ENCODE measurements at regions not wholly inside any gene's neighbourhood (a gene's known extent, or its start where the extent isn't known, plus 50 kb on each side); places are given as distances from the start of the nearest gene placed in this dataset.
"Not testable (repeated sequence)": the region's sequence is repeated elsewhere in the genome, so short reads cannot be mapped to it uniquely, and the experiment has no call there.

DNA sequence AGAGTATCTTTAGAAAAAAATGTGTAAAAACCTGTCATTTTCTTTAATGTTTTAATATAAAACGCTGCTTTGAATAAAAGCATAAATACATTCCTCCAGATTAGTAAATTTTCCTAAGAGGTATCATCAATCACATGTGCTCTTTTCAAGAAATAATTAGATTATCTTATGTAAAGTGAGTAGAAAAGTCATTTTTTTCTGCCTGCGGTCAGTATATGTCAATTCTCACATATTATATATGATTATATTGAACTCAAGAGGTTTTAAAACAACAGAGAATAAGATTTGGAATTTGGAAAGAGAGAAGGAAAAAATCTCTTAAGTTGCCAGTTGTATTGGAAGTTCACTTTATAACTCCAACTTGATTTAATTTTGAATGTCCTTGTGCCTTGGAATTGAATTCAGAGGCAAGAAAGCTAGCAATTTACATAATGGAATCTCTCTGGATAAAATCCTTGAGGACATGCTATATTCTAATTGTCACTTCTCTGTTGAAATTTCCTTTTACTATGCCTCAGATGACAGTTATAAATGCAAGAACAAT, 740.1 kb upstream of the SPRY2 start:
- no peak overlapping the region for H3K4me3 ChIP-seq (ENCODE audit: low read depth, low read length)
- TF ChIP-seq, protein P1, sequence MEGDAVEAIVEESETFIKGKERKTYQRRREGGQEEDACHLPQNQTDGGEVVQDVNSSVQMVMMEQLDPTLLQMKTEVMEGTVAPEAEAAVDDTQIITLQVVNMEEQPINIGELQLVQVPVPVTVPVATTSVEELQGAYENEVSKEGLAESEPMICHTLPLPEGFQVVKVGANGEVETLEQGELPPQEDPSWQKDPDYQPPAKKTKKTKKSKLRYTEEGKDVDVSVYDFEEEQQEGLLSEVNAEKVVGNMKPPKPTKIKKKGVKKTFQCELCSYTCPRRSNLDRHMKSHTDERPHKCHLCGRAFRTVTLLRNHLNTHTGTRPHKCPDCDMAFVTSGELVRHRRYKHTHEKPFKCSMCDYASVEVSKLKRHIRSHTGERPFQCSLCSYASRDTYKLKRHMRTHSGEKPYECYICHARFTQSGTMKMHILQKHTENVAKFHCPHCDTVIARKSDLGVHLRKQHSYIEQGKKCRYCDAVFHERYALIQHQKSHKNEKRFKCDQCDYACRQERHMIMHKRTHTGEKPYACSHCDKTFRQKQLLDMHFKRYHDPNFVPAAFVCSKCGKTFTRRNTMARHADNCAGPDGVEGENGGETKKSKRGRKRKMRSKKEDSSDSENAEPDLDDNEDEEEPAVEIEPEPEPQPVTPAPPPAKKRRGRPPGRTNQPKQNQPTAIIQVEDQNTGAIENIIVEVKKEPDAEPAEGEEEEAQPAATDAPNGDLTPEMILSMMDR (IDR thresholded peaks at IDR 0.05; ENCODE audit: low read depth, low read length), result no peak

DNA sequence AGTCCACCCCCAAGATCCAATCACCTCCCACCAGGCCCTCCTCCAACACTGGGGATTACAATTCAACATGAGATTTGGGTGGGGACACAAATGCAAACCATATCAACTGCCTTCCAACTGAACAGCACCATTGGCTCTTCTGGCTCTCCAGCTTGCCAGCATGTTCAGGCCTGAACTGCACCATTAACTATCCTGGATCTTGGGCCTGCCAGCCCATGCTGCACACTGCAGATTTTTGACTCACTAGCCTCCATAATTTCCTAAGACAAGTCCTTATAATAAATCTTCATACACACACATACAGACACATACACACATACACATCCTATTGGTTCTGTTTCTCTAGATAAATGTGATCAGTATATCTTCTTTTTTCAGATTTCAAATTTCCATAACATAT, 737.1 kb upstream of the SPRY2 start:
- TF ChIP-seq, protein P1 (IDR thresholded peaks at IDR 0.05; ENCODE audit: low read depth, low read length), result no peak
- H3K4me3 ChIP-seq (ENCODE audit: low read depth, low read length), result no peak overlapping the region

DNA sequence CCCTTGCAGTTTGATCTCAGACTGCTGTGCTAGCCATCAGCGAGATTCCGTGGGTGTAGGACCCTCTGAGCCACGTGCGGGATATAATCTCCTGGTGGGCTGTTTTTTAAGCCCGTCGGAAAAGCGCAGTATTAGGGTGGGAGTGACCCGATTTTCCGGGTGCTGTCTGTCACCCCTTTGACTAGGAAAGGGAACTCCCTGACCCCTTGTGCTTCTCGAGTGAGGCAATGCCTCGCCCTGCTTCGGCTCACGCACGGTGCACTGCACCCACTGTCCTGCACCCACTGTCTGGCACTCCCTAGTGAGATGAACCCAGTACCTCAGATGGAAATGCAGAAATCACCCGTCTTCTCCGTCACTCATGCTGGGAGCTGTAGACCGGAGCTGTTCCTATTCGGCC, 728.9 kb upstream of the SPRY2 start:
- H3K4me3 ChIP-seq (ENCODE audit: low read depth, low read length), result not testable (repeated sequence)

DNA sequence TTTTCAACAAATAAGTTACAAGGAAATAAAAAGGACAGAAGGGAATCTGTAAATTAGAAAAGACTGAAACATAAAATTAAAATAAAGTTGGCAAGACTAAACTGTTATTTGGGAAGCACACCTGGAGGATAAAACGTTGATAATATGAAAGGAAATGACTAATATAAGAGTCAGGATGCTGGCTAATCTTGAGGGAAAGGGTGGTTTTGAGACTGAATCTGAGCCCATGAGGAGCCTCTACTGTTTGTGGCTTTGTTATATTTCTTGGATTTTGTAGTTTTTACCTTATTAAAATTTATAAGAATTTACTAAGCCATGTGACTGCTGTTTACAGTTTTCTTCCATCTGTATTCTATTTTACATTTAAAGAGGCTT, 718.0 kb upstream of the SPRY2 start:
- no peak overlapping the region for H3K4me3 ChIP-seq (ENCODE audit: low read depth, low read length)
- TF ChIP-seq, protein P1 (IDR thresholded peaks at IDR 0.05; ENCODE audit: low read depth, low read length), result no peak

DNA sequence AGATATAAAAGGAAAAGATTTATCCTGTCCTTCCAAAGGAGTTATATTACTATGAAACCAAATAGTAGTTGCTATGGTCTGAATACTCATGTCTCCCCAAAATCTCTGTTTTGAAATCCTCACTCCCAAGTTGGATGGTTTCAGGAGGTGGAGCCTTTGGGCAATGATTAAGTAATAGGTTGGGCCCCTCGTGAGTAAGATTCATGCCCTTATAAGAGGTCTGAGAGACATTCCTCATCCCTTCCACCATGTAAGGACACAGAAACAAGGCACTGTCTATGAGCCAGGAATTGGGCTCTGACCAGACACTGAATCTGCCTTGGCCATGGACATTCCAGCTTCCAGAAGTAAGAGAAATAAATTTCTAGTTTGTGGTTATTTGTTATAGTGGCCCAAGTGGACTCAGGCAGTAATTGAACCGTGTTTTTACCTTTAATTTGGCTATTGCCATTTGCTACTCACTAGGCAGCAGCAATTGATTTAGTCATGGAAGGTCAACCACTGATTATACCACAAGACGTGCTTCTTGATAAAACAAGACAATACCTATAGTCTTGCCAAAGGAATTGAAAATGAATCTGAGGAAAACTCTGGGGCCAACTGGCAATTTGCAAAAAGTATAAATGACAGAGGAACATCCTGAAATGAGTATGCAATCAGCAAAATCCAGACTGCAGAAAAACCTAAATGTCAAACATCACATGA, 717.4 kb upstream of the SPRY2 start:
- TF ChIP-seq, protein P1 (IDR thresholded peaks at IDR 0.05; ENCODE audit: low read depth, low read length), result no peak

DNA sequence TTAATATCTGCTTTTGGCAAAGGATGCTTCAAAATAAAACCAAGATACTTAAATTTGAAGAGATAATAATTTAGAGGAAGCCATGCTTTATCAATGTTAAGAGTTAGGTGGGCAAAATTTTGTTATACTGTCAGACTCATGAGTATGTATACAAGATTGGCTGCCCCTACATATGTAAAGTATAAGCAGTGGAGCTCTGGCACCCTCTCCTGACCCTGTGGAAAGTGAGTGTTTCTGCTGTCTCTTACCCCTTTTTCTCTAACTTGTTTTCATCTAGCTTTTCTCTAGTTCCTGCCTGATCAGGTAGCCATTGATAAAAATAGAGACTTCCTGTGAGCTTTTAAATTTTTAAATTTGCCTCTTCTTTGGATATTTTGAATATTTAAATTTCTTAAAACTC, 710.9 kb upstream of the SPRY2 start:
- TF ChIP-seq, protein P1 (IDR thresholded peaks at IDR 0.05; ENCODE audit: low read depth, low read length), result no peak
- H3K4me3 ChIP-seq (ENCODE audit: low read depth, low read length), result no peak overlapping the region

More for the DNA sequence above, 717.4 kb upstream of the SPRY2 start:
- H3K4me3 ChIP-seq (ENCODE audit: low read depth, low read length), result no peak overlapping the region

DNA sequence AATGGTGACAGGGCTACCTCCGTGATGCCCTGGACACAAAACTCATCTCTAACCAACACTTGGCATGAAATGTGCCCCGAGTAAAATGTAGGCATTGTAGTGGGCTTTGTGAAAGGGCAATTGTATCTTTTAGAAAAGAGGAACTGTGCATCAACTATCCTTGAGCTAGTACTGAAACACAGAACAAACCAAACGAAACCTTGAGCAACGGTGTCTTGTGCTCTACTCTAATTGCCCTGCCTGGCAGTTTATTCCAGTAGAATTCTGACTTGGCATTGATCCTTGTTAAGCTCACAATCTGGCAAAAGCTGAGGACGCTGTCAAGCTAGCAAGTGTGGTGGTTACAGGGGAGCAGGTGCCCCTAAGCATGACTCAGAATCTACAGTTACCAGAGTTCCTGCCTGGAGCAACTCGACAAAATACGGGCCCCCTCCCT, 707.1 kb upstream of the SPRY2 start:
- TF ChIP-seq, protein P1 (IDR thresholded peaks at IDR 0.05; ENCODE audit: low read depth, low read length), result no peak
- no peak overlapping the region for H3K4me3 ChIP-seq (ENCODE audit: low read depth, low read length)

DNA sequence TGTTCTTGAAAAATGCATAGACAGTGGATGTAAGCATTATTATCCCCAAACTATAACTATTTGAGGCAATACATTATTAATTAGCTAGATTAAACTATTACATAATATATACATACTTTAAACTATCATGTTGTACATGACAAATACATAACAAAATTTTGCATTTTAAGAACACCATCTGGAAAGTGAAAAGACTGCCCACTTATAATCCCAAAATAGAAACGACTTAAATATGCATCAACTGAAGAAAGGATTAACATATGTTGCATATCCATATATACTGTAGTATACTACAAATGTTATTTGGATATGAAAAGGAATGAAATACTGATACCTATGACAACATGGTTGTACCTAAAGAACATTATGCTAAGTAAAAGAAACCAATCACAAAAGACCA, 700.8 kb upstream of the SPRY2 start:
- H3K4me3 ChIP-seq (ENCODE audit: low read depth, low read length), result no peak overlapping the region
- TF ChIP-seq, protein P1 (IDR thresholded peaks at IDR 0.05; ENCODE audit: low read depth, low read length), result no peak

All from WI38 (cell line).